ENCODE measurements at regions not wholly inside any gene's neighbourhood (a gene's known extent, or its start where the extent isn't known, plus 50 kb on each side); places are given as distances from the start of the nearest gene placed in this dataset.

GRCh38 chr12:4012977-4013968, 140.1 kb upstream of the PARP11 start:
- no peaks in the 10 kb centered on the region for H3K36me3 ChIP-seq (ENCODE audit: insufficient read depth, low read length)
- H3K9me3 ChIP-seq (ENCODE audit: low read depth, low read length) = no peaks in the 10 kb centered on the region

DNA sequence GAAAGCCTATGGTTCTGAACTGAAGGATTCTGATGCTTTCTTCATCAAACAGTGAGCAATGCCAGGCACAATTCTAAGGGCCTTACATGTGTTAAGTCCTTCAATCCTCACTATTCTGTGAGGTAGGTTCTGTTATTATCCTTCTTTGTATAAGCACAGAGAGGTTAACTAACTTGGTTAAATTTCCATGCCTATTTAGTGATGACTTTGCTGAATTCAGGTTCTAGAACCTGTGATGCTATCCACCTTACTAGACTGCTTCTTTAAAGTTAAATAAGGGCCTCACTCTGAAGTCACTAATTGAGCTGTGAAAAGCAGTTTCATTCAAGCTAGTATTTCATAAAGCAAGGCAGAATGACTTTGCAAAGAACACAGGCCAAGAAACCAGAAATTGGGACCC, 138.9 kb upstream of the PARP11 start:
- no peak for DNase-seq (ENCODE audit: insufficient read length, low spot score, missing footprints)
- no peaks in the 10 kb centered on the region for H3K36me3 ChIP-seq (ENCODE audit: insufficient read depth, low read length)
- H4K20me1 ChIP-seq (ENCODE audit: insufficient read depth, low read length) = no peaks in the 10 kb centered on the region
- TF ChIP-seq CTCF (IDR thresholded peaks at IDR 0.05; ENCODE audit: extremely low read depth, low read depth, low read length) = no peak
- no peaks in the 10 kb centered on the region for H3K79me2 ChIP-seq (ENCODE audit: insufficient read depth, low read length)
- no peak overlapping the region for H3K27ac ChIP-seq (ENCODE audit: low read depth, low read length)
- no peak overlapping the region for H3K4me2 ChIP-seq (ENCODE audit: insufficient read depth, low read length)
- no peak overlapping the region for H3K4me3 ChIP-seq (ENCODE audit: insufficient read depth, low read length)
- no peaks in the 10 kb centered on the region for H3K27me3 ChIP-seq (ENCODE audit: insufficient read depth, low read length)
- no peak overlapping the region for H2AFZ ChIP-seq (ENCODE audit: low read length)
- no peaks in the 10 kb centered on the region for H3K9me3 ChIP-seq (ENCODE audit: low read depth, low read length)
- no peaks in the 10 kb centered on the region for H3K4me1 ChIP-seq (ENCODE audit: insufficient read depth, low read length)

More at GRCh38 chr12:4012977-4013968, 140.1 kb upstream of the PARP11 start:
- H3K79me2 ChIP-seq (ENCODE audit: insufficient read depth, low read length) = no peaks in the 10 kb centered on the region
- no peak overlapping the region for H3K4me3 ChIP-seq (ENCODE audit: insufficient read depth, low read length)
- peaks cover 2% of the 10 kb centered on the region for H3K27me3 ChIP-seq (ENCODE audit: insufficient read depth, low read length)
- H4K20me1 ChIP-seq (ENCODE audit: insufficient read depth, low read length) = no peaks in the 10 kb centered on the region
- H3K4me2 ChIP-seq (ENCODE audit: insufficient read depth, low read length) = no peak overlapping the region
- TF ChIP-seq CTCF (IDR thresholded peaks at IDR 0.05; ENCODE audit: extremely low read depth, low read depth, low read length) = no peak
- H2AFZ ChIP-seq (ENCODE audit: low read length) = no peak overlapping the region
- no peaks in the 10 kb centered on the region for H3K4me1 ChIP-seq (ENCODE audit: insufficient read depth, low read length)
- H3K27ac ChIP-seq (ENCODE audit: low read depth, low read length) = no peak overlapping the region
- no peak for DNase-seq (ENCODE audit: insufficient read length, low spot score, missing footprints)

DNA sequence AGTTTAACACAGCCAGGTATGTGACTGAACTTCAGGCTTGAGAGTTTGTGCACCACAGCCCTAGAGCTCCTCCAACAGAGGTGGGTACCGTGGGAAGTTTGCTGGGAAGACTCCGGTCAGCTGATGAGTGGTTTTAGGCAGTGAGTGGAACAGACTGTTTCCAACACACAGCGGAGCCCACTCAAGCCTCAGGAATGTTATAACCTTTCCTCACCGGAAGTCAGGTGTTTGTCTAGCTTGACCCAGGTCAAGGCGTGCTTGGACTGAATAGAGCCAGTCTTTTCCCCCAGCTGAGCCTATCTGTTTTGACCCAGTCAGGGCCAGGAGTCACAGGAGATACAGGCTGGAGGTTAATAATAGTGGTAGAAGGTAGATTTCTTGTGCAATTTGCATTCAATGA, 138.4 kb upstream of the PARP11 start:
- Histone ChIP-seq H3K4me2 (ENCODE audit: insufficient read depth, low read length) (no peak overlapping the region), H3K9me3 (ENCODE audit: low read depth, low read length) (no peaks in the 10 kb centered on the region), H3K4me3 (ENCODE audit: insufficient read depth, low read length) (no peak overlapping the region), H3K79me2 (ENCODE audit: insufficient read depth, low read length) (no peaks in the 10 kb centered on the region), H3K27ac (ENCODE audit: low read depth, low read length) (no peak overlapping the region), H3K27me3 (ENCODE audit: insufficient read depth, low read length) (no peaks in the 10 kb centered on the region), H4K20me1 (ENCODE audit: insufficient read depth, low read length) (no peaks in the 10 kb centered on the region), H2AFZ (ENCODE audit: low read length) (no peak overlapping the region), H3K4me1 (ENCODE audit: insufficient read depth, low read length) (no peaks in the 10 kb centered on the region), H3K36me3 (ENCODE audit: insufficient read depth, low read length) (no peaks in the 10 kb centered on the region)
- no peak for DNase-seq (ENCODE audit: insufficient read length, low spot score, missing footprints)
- TF ChIP-seq CTCF (IDR thresholded peaks at IDR 0.05; ENCODE audit: extremely low read depth, low read depth, low read length) = no peak

DNA sequence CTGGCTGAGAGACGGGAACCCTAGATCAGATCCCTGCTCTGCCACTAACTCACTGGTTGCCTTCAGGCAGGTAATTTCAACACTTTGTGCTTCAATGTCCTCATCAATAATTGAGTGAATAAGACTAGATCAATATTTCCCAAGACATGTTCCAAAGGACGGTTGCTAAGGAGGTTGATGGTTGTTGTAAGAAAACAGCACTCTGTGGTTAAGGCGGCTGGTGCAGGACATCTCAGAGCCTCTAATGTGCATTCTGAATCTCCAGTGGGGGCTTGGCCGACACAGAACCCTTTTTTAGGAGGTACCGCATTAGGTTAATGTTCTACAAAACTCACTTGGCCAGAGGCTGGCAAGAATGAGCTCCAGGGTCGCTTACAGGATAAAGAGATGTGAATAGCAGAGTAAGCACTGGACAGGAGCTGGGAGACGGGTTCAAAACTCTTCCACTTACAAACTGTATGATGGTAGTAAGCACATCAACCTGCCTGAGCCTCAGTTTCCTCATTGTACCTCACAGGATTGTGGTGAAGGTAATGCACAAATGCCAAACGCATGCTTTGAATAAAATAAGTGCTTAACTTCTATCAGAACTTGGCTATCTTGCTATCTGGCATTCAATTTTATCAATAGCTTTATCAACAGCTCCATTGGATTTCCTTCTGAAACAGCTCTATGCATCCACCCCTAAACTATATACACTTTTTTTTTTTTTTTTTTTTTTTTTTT, 136.9 kb upstream of the PARP11 start:
- Histone ChIP-seq H3K27me3 (ENCODE audit: insufficient read depth, low read length) (no peaks in the 10 kb centered on the region), H3K27ac (ENCODE audit: low read depth, low read length) (no peak overlapping the region), H3K36me3 (ENCODE audit: insufficient read depth, low read length) (no peaks in the 10 kb centered on the region), H3K9me3 (ENCODE audit: low read depth, low read length) (no peaks in the 10 kb centered on the region), H3K79me2 (ENCODE audit: insufficient read depth, low read length) (no peaks in the 10 kb centered on the region), H2AFZ (ENCODE audit: low read length) (no peak overlapping the region), H3K4me1 (ENCODE audit: insufficient read depth, low read length) (no peaks in the 10 kb centered on the region), H4K20me1 (ENCODE audit: insufficient read depth, low read length) (no peaks in the 10 kb centered on the region), H3K4me3 (ENCODE audit: insufficient read depth, low read length) (no peak overlapping the region), H3K4me2 (ENCODE audit: insufficient read depth, low read length) (no peak overlapping the region)
- no peak for TF ChIP-seq CTCF (IDR thresholded peaks at IDR 0.05; ENCODE audit: extremely low read depth, low read depth, low read length)
- no peak for DNase-seq (ENCODE audit: insufficient read length, low spot score, missing footprints)

All from osteoblast (primary cell).